NOMO-1 (cell line): ENCODE measurements at regions not wholly inside any gene's neighbourhood (a gene's known extent, or its start where the extent isn't known, plus 50 kb on each side); places are given as distances from the start of the nearest gene placed in this dataset.

Experiments used
- DNase-seq, 2 experiments: peaks; one replicate each; lab custom pipeline; 2025; ENCODE audit not compliant: unreplicated experiment in 2 of 2; lab: John Stamatoyannopoulos, UW

GRCh38 chr2:207235621-207236020 lies 69.9 kb upstream of the KLF7 start:
- peak; percentile 54 to 56 for DNase-seq

GRCh38 chr2:207236156-207236935 lies 70.6 kb upstream of the KLF7 start:
- DNase-seq, result peak; percentile 16 to 48

- DNase-seq, result peak; percentile 84 to 88
Observed at GRCh38 chr2:207238831-207239701, 73.3 kb upstream of the KLF7 start.

- no peak for DNase-seq
Observed at GRCh38 chr2:207239754-207240494, 74.2 kb upstream of the KLF7 start.

GRCh38 chr2:207240649-207241048 lies 74.9 kb upstream of the KLF7 start:
- no peak for DNase-seq

GRCh38 chr2:207241198-207241597 lies 75.5 kb upstream of the KLF7 start:
- DNase-seq, result no peak

GRCh38 chr2:207243601-207244000 lies 77.9 kb upstream of the KLF7 start:
- DNase-seq, result no peak

- DNase-seq, result no peak
Observed at GRCh38 chr2:207244971-207245925, 79.5 kb upstream of the KLF7 start.

GRCh38 chr2:207248702-207249377 lies 83.1 kb upstream of the KLF7 start:
- DNase-seq, result no peak

- DNase-seq, result no peak
Observed at GRCh38 chr2:207251022-207251421, 85.3 kb upstream of the KLF7 start.

GRCh38 chr2:207251573-207252192 lies 85.9 kb upstream of the KLF7 start:
- DNase-seq, result no peak

GRCh38 chr2:207252416-207252815 lies 86.7 kb upstream of the KLF7 start:
- no peak for DNase-seq

GRCh38 chr2:207252979-207253645 lies 87.4 kb upstream of the KLF7 start:
- no peak for DNase-seq

- DNase-seq, result no peak
Observed at GRCh38 chr2:207253666-207254345, 88.1 kb upstream of the KLF7 start.

- DNase-seq, result peak; percentile 45 to 79
Observed at GRCh38 chr2:207254591-207255464, 89.1 kb upstream of the KLF7 start.

- no peak for DNase-seq
Observed at GRCh38 chr2:207255565-207256470, 90.1 kb upstream of the KLF7 start.
